Testis (tissue), 2 donors: ENCODE measurements at regions not wholly inside any gene's neighbourhood (a gene's known extent, or its start where the extent isn't known, plus 50 kb on each side); places are given as distances from the start of the nearest gene placed in this dataset.
A peak's percentile ranks its signal among the peaks of the same experiment; 100 is the strongest.

ENCODE experiments used
- DNase-seq: peaks from one replicate; pipeline ENCODE4 v3.0.0-alpha.2; 2019
- H3K27ac ChIP-seq, 2 donors: fragments of 200-600 bp; sonication (generic); one replicate each; pipeline ENCODE4 v1.5.1; 2019
- H3K27me3 ChIP-seq: fragments of 200-600 bp; sonication (generic); one replicate; pipeline ENCODE4 v1.5.1; 2019
- H3K36me3 ChIP-seq: fragments of 200-600 bp; sonication (generic); one replicate; pipeline ENCODE4 v1.5.1; 2017; ENCODE audit warnings: low read depth; ENCODE audit errors: missing control alignments
- H3K4me1 ChIP-seq: fragments of 200-600 bp; sonication (generic); one replicate; pipeline ENCODE4 v1.5.1; 2019
- H3K4me3 ChIP-seq, 2 donors: fragments of 200-600 bp; sonication (generic); one replicate each; pipeline ENCODE4 v1.5.1; 2017 to 2019
- H3K9me3 ChIP-seq: fragments of 200-600 bp; sonication (generic); one replicate; pipeline ENCODE4 v1.5.1; 2017
- POLR2A ChIP-seq: fragments of 450-650 bp; IDR thresholded peaks from one replicate; pipeline ENCODE4 v1.6.1; 2017; ENCODE audit warnings: antibody characterized with exemption, mild to moderate bottlenecking, moderate library complexity
- WGBS, 2 donors: methylation state at CpG; one replicate each; pipeline ENCODE4 v1.1.5; 2018; 5-methylcytosine and 5-hydroxymethylcytosine counted together
- intact Hi-C: fragments of 100-400 bp; cut with DNase I; formaldehyde crosslinking; loops from one replicate; pipeline ENCODE4 v1.15.1; 2023; ENCODE audit warnings: low total_unique reads
- TF ChIP-seq, protein P1 (sequence below), 3 experiments: fragments of 450-650 bp in 2 of 3; fragments of 200-600 bp in 1 of 3; sonication (generic) in 1 of 3; IDR thresholded peaks; one replicate each; pipeline ENCODE4 v1.5.1; 2016 to 2019; ENCODE audit warnings: antibody characterized with exemption in 3 of 3, mild to moderate bottlenecking in 2 of 3, moderate library complexity in 1 of 3

DNA sequence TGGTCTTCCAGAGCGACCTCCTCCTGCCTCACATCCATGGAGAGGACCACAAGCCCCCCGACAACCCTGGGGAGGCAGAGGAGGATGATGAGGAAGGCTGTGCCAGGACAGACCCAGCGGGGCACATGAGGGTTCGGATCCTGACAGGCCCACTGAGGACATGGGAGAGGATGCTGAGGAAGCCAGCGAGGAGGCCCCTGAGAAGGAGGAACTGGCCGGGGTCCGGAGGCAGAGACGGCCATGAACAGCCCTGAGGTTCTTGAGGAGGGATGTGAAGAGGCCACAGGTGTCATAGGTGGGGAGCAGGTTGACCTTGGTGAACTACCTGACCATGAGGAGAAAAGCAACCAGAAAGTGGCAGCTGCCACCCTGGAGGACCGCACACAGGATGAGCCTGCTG, 54.9 kb upstream of the WNT7A start:
- TF ChIP-seq, protein P1, sequence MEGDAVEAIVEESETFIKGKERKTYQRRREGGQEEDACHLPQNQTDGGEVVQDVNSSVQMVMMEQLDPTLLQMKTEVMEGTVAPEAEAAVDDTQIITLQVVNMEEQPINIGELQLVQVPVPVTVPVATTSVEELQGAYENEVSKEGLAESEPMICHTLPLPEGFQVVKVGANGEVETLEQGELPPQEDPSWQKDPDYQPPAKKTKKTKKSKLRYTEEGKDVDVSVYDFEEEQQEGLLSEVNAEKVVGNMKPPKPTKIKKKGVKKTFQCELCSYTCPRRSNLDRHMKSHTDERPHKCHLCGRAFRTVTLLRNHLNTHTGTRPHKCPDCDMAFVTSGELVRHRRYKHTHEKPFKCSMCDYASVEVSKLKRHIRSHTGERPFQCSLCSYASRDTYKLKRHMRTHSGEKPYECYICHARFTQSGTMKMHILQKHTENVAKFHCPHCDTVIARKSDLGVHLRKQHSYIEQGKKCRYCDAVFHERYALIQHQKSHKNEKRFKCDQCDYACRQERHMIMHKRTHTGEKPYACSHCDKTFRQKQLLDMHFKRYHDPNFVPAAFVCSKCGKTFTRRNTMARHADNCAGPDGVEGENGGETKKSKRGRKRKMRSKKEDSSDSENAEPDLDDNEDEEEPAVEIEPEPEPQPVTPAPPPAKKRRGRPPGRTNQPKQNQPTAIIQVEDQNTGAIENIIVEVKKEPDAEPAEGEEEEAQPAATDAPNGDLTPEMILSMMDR (IDR thresholded peaks at IDR 0.05) = no peak
- no peak for TF ChIP-seq POLR2A
- no peak overlapping the region for H3K27ac ChIP-seq
- WGBS, 2 donors = 93 to 95% methylated on average over 7 to 9 of the region's 9 CpGs
- no peak for DNase-seq
- intact Hi-C loops = no loop called here
- H3K27me3 ChIP-seq = no peaks in the 10 kb centered on the region
- H3K36me3 ChIP-seq = no peaks in the 10 kb centered on the region
- H3K4me3 ChIP-seq = no peak overlapping the region
- H3K4me1 ChIP-seq = no peaks in the 10 kb centered on the region
- no peaks in the 10 kb centered on the region for H3K9me3 ChIP-seq

DNA sequence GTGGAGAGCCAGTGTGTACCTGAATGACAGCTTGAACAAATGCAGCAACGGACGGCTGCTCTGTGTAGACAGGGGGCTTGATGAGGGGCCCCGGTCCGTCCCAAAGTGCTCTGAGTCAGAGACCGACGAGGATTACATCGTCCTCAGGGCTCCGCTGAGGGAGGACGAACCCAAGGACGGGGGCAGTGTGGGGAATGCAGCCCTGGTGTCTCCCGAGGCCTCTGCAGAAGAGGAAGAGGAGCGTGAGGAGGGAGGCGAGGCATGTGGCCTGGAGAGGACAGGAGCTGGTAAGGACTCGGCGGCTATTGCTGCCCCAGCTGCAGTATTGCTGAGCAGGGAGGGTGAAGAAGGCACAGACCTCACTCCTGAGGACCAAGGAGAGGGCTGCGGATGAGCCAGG, 54.4 kb upstream of the WNT7A start:
- no peak for TF ChIP-seq POLR2A
- TF ChIP-seq, protein P1 (IDR thresholded peaks at IDR 0.05) = no peak
- WGBS, 2 donors = 86 to 91% methylated on average over 16 of the region's 16 CpGs

DNA sequence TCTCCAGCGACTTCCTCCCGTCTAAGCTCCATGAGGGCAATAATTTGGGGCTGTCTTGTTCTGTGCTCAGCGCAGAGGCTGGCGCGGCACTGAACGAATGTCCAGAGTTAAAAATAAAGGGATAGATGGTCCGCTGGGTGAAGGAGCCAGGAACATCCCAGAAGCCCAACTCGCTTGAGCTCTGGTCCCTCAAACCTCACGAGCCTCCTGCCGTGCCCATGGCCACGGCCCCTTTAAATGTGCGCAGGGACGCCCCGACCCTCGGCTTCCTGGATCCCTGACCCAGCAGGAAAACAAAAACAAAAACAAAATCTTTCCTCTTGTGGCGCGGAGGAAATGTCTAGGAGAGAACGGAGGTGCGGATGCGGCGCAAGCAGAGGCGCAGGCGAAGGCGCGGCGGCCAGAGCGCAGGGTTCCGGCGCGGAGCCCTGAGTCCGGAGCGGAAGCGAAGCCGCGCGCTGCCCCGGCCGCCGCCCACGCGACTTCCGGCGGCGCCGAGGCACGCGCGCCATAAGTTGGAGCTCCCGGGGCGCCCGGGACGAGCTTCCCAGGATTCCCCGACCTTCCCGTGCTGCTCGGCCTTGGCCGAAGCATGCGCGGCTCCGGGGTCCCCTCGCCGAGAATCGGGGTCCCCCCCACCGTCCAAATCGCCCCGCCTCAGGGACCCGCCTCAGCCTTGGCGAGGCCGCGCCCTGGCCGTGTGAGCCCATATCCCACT, 52.9 kb upstream of the WNT7A start:
- DNase-seq = peak; percentile 57
- Histone ChIP-seq H3K27ac (peak overlapping the region in 1 of 2 donors; percentile 66), H3K4me3 (peak overlapping the region; percentile 63 to 66), H3K9me3 (no peaks in the 10 kb centered on the region), H3K36me3 (no peaks in the 10 kb centered on the region), H3K4me1 (no peaks in the 10 kb centered on the region), H3K27me3 (no peaks in the 10 kb centered on the region)
- whole genome bisulfite sequencing, 2 donors = 12 to 22% methylated on average over 20 to 70 of the region's 70 CpGs
- intact Hi-C loops = no loop called here
- TF ChIP-seq POLR2A = no peak
- TF ChIP-seq, protein P1 (IDR thresholded peaks at IDR 0.05) = no peak

More for the DNA sequence above, 54.4 kb upstream of the WNT7A start:
- Histone ChIP-seq H3K4me1 (no peaks in the 10 kb centered on the region), H3K27ac (no peak overlapping the region), H3K9me3 (no peaks in the 10 kb centered on the region), H3K4me3 (no peak overlapping the region), H3K27me3 (no peaks in the 10 kb centered on the region), H3K36me3 (no peaks in the 10 kb centered on the region)
- intact Hi-C loops = no loop called here
- DNase-seq = no peak

DNA sequence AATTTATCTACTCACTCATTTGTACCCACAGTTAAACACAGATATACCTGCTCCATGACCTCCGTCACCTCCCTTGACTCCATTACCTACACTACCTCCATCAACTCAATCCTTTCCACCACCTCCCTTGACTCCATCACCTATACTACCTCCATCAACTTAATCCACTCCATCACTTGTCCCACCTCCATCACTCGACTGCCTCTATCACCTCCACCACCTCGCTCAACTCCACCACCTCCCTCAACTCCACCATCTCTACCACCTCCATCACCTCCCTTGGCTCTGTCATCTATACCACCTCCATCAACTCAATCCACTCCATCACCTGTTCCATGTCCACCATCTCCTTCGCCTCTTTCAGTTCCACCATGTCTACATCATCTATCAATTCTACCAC, 51.3 kb upstream of the WNT7A start:
- no peaks in the 10 kb centered on the region for H3K4me1 ChIP-seq
- no peaks in the 10 kb centered on the region for H3K9me3 ChIP-seq
- TF ChIP-seq, protein P1 (IDR thresholded peaks at IDR 0.05) = no peak
- no peak for TF ChIP-seq POLR2A
- H3K27me3 ChIP-seq = no peaks in the 10 kb centered on the region
- no peaks in the 10 kb centered on the region for H3K36me3 ChIP-seq
- 94 to 95% methylated on average over 4 of the region's 4 CpGs for WGBS, 2 donors
- H3K4me3 ChIP-seq = no peak overlapping the region
- no peak overlapping the region for H3K27ac ChIP-seq
- intact Hi-C loops = no loop called here
- no peak for DNase-seq
